Left ventricle myocardium inferior (tissue), 1 donor: ENCODE measurements at regions not wholly inside any gene's neighbourhood (a gene's known extent, or its start where the extent isn't known, plus 50 kb on each side); places are given as distances from the start of the nearest gene placed in this dataset.

Source experiments
- DNase-seq: peaks from one replicate; pipeline ENCODE4 v3.0.0-alpha.2; 2020
- H3K27ac ChIP-seq: fragments of 200-600 bp; replicated peaks from 2 replicates; pipeline ENCODE4 v1.8.0; 2021
- H3K27me3 ChIP-seq: fragments of 200-600 bp; 2 replicates; pipeline ENCODE4 v1.8.0; 2021; ENCODE audit warnings: low read depth
- H3K36me3 ChIP-seq: fragments of 200-600 bp; 2 replicates; pipeline ENCODE4 v1.8.0; 2021
- H3K4me1 ChIP-seq: fragments of 200-600 bp; 2 replicates; pipeline ENCODE4 v1.8.0; 2021
- H3K4me3 ChIP-seq: fragments of 200-600 bp; 2 replicates; pipeline ENCODE4 v1.8.0; 2021; ENCODE audit warnings: mild to moderate bottlenecking, moderate library complexity
- H3K9me3 ChIP-seq: fragments of 200-600 bp; replicated peaks from 2 replicates; pipeline ENCODE4 v1.8.0; 2021
- intact Hi-C: fragments of 100-400 bp; cut with micrococcal nuclease; formaldehyde crosslinking; loops from one replicate; pipeline ENCODE4 v1.11.0; 2022
- TF ChIP-seq, protein P1 (sequence below): fragments of 200-600 bp; IDR thresholded peaks from 2 replicates; pipeline ENCODE4 v1.8.0; 2021; ENCODE audit warnings: antibody characterized with exemption, mild to moderate bottlenecking, borderline replicate concordance
- donor health status: DM: no; HTN: yes; CAD: no; lungs with severe emphysema.

DNA sequence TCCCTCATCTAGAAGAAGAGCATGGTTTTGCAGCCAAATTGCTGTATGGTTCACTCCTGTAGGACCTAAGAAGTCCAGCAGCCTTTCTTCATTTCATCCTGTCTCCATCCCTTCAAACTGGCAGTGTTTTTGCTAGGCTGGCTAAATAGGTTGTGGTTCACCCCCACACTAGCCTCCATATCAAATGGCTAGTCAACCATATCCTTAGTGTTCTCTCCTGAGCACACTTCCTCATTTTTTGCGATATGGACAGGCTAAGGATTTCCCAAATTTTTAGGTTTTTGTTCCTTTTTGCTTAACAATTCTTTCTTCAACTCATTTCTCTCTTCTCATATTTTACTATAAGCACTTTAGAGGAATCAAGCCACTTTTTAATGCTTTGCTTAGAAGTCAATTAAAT is 98.8 kb upstream of the NOCT start:
- intact Hi-C loops = no loop called here
- Histone ChIP-seq H3K9me3 (no peaks in the 10 kb centered on the region), H3K4me3 (no peak overlapping the region), H3K4me1 (peaks cover 8% of the 10 kb centered on the region), H3K27me3 (no peaks in the 10 kb centered on the region), H3K27ac (no peak overlapping the region), H3K36me3 (no peaks in the 10 kb centered on the region)
- DNase-seq = no peak
- TF ChIP-seq, protein P1, sequence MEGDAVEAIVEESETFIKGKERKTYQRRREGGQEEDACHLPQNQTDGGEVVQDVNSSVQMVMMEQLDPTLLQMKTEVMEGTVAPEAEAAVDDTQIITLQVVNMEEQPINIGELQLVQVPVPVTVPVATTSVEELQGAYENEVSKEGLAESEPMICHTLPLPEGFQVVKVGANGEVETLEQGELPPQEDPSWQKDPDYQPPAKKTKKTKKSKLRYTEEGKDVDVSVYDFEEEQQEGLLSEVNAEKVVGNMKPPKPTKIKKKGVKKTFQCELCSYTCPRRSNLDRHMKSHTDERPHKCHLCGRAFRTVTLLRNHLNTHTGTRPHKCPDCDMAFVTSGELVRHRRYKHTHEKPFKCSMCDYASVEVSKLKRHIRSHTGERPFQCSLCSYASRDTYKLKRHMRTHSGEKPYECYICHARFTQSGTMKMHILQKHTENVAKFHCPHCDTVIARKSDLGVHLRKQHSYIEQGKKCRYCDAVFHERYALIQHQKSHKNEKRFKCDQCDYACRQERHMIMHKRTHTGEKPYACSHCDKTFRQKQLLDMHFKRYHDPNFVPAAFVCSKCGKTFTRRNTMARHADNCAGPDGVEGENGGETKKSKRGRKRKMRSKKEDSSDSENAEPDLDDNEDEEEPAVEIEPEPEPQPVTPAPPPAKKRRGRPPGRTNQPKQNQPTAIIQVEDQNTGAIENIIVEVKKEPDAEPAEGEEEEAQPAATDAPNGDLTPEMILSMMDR = no peak

DNA sequence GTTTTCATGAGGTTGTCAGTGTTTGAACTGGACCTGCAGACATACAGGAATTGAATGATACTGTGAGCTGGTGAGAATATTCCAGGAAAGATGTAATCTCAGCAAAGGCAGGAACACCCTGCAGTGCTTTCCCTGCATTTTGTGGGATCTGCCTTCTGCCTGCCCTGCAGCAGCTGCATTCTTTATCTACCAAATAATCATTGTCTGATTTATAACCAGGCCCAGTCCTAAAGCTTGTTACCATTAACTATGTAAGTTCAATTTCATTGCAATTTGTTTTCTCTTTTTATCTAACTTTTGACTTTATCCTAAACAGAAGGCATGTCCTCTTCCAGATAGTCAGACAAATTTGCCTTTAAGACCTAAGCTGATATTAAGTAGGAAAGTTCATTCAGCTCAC is 99.8 kb upstream of the NOCT start:
- intact Hi-C loops = no loop called here
- Histone ChIP-seq H3K27me3 (no peaks in the 10 kb centered on the region), H3K4me1 (peaks cover 18% of the 10 kb centered on the region), H3K36me3 (no peaks in the 10 kb centered on the region), H3K27ac (no peak overlapping the region), H3K4me3 (no peak overlapping the region), H3K9me3 (no peaks in the 10 kb centered on the region)
- TF ChIP-seq, protein P1 = no peak
- no peak for DNase-seq

DNA sequence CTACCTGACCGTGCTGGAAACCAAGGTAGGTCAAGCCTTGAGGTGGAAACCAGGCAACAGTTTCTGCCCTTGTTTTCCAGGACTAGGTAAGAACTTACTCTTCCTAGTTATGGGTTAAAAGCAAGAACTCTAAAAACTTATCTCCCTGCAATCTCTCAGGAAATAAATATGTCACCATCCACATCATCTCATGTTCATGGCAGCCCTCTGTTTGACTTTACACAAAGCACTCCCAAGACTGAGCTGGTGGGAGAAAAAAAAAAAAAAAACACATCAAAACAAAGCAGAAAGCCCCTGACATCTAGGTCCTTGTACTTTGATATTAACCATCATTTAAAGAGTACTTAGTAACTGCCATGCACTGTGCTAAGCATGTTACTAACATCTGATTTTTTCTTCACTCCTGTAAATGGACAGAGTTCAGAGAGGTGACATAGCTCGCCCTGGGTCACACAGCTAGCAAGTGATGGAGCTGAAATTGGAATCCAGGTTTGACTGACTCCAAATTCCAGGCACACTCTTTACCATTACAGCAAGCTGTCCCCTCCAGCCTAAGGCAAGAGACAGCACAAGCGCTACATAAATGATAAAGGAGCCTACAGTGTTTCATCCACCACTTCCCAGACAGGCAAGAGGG is 102.8 kb upstream of the NOCT start:
- Histone ChIP-seq H3K4me3 (no peak overlapping the region), H3K27ac (peak overlapping the region; percentile 86), H3K4me1 (peaks cover 25% of the 10 kb centered on the region), H3K27me3 (no peaks in the 10 kb centered on the region), H3K9me3 (no peaks in the 10 kb centered on the region), H3K36me3 (no peaks in the 10 kb centered on the region)
- DNase-seq = no peak
- TF ChIP-seq, protein P1 = no peak
- intact Hi-C loops = no loop called here

DNA sequence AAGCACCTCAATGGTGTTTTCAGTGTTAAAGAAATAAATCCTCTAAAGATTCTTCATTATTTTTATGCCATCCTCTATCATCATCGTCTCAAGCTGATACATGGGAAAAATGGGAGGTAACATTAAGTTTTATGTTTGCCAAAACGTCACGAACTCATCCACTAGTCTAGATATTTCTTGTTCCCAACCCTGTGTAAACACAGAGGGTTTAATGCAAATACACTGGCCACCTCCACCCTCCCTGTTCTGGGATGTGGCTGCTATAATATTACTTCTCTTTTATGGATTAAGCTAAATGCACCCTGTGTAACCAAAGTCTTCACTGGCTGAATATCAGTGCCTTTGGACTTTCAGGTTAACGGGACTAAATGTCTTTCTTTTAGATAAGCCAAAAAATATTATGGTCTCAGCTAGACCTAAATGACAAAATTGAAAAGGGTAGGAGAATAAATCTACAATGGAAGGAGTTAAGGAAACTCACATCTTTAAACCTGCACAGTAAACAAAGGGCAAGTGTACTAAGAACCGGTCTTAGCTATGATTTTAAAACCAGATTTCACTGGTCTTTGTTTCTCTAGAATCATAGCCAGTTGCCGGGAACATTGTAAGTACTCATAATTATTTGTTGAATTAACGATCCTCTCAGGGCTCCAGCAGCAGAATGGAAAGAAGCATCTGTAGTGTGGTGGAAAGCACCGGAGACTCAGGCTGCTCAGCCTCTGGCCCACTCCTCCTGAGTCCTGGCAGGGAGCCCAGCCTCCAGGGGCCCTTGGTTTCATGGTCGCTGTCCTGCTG is 103.5 kb upstream of the NOCT start:
- intact Hi-C loops = no loop called here
- Histone ChIP-seq H3K27me3 (no peaks in the 10 kb centered on the region), H3K4me1 (peaks cover 25% of the 10 kb centered on the region), H3K9me3 (no peaks in the 10 kb centered on the region), H3K36me3 (no peaks in the 10 kb centered on the region), H3K27ac (peak overlapping the region; percentile 86), H3K4me3 (no peak overlapping the region)
- no peak for DNase-seq
- TF ChIP-seq, protein P1 = no peak

DNA sequence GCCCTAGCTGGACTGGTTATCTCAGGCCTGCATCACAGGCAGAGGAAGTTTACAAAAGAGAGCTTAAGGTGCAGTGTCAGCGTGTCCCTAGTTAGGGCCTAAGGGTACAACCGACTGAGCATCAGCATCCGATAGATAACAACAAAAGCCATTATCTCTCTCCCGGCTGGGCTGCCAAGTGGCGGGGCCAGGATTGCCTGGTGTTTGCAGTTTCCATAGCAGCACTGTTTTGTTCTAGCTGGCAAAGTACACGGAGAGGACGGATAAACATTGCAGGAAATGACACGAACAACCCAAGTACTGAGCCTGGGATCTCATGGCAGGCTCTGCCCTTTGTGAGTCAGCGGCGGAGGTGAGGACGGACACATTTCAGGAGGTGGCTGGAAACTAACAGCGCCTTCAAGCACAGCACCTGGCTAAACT is 104.7 kb upstream of the NOCT start:
- peak; percentile 80 for DNase-seq
- H3K27me3 ChIP-seq = no peaks in the 10 kb centered on the region

More for the DNA sequence above, 104.7 kb upstream of the NOCT start:
- Histone ChIP-seq H3K36me3 (no peaks in the 10 kb centered on the region), H3K4me3 (peak overlapping the region; percentile 7), H3K9me3 (no peaks in the 10 kb centered on the region), H3K27ac (peak overlapping the region; percentile 86), H3K4me1 (peaks cover 25% of the 10 kb centered on the region)
- intact Hi-C loops = no loop called here
- TF ChIP-seq, protein P1 = no peak
